A673 (cell line): ENCODE measurements at regions not wholly inside any gene's neighbourhood (a gene's known extent, or its start where the extent isn't known, plus 50 kb on each side); places are given as distances from the start of the nearest gene placed in this dataset.

Experiments
- CTCF ChIP-seq: fragments of 300-800, 200-600 bp; sonication (generic); conservative IDR thresholded peaks from 2 replicates; pipeline ENCODE4 v1.5.1; 2017; ENCODE audit warnings: low read depth, mild to moderate bottlenecking, antibody characterized with exemption, low read length, moderate library complexity, mixed read lengths
- EZH2 ChIP-seq: fragments of 200-600 bp; sonication (generic); IDR thresholded peaks from 2 replicates; pipeline ENCODE4 v1.6.1; 2017; ENCODE audit warnings: borderline replicate concordance, low read depth, mild to moderate bottlenecking, mixed read lengths, antibody characterized with exemption, low read length; ENCODE audit not compliant: poor library complexity, severe bottlenecking

GRCh38 chr3:146709969-146710368 is 104.8 kb upstream of the PLSCR5 start:
- TF ChIP-seq CTCF (no peak), EZH2 (no peak)
